Right atrium auricular region (tissue), 2 donors: ENCODE measurements at regions not wholly inside any gene's neighbourhood (a gene's known extent, or its start where the extent isn't known, plus 50 kb on each side); places are given as distances from the start of the nearest gene placed in this dataset.
"Not testable (repeated sequence)": the region's sequence is repeated elsewhere in the genome, so short reads cannot be mapped to it uniquely, and the experiment has no call there.

ENCODE experiments used
- DNase-seq: peaks from one replicate; pipeline ENCODE4 v3.0.0-alpha.2; 2019; ENCODE audit warnings: low spot score
- H3K27ac ChIP-seq, 2 donors: fragments of 200-600 bp; sonication (generic); 1 replicate in 1 of 2; 2 replicates in 1 of 2; pipeline ENCODE4 v1.5.1; 2016 to 2019
- H3K27me3 ChIP-seq, 2 donors: fragments of 200-600 bp; sonication (generic); one replicate each; pipeline versions ENCODE4 v1.5.1 to v1.6.0; 2017 to 2019
- H3K36me3 ChIP-seq: fragments of 200-600 bp; sonication (generic); one replicate; pipeline ENCODE4 v1.5.1; 2016
- H3K4me1 ChIP-seq, 2 donors: fragments of 200-600 bp; sonication (generic); one replicate each; pipeline versions ENCODE4 v1.5.1 to v1.6.0; 2017 to 2019
- H3K4me3 ChIP-seq, 2 donors: fragments of 200-600 bp; sonication (generic); 1 replicate in 1 of 2; 2 replicates in 1 of 2; pipeline ENCODE4 v1.5.1; 2017 to 2019; ENCODE audit warnings: mild to moderate bottlenecking in 1 of 2, moderate library complexity in 1 of 2
- H3K9me3 ChIP-seq, 2 donors: fragments of 200-600 bp; sonication (generic); one replicate each; pipeline ENCODE4 v1.5.1; 2019
- TF ChIP-seq, protein P1 (sequence below), 2 donors: fragments of 200-600 bp; sonication (generic); IDR thresholded peaks; one replicate each; pipeline ENCODE4 v1.5.1; 2019; ENCODE audit warnings: antibody characterized with exemption in 2 of 2

- DNase-seq: no peak
- no peak overlapping the region for H3K4me3 ChIP-seq
- TF ChIP-seq, protein P1, sequence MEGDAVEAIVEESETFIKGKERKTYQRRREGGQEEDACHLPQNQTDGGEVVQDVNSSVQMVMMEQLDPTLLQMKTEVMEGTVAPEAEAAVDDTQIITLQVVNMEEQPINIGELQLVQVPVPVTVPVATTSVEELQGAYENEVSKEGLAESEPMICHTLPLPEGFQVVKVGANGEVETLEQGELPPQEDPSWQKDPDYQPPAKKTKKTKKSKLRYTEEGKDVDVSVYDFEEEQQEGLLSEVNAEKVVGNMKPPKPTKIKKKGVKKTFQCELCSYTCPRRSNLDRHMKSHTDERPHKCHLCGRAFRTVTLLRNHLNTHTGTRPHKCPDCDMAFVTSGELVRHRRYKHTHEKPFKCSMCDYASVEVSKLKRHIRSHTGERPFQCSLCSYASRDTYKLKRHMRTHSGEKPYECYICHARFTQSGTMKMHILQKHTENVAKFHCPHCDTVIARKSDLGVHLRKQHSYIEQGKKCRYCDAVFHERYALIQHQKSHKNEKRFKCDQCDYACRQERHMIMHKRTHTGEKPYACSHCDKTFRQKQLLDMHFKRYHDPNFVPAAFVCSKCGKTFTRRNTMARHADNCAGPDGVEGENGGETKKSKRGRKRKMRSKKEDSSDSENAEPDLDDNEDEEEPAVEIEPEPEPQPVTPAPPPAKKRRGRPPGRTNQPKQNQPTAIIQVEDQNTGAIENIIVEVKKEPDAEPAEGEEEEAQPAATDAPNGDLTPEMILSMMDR (IDR thresholded peaks at IDR 0.05): no peak
- no peak overlapping the region for H3K27ac ChIP-seq
- H3K4me1 ChIP-seq: no peaks in the 10 kb centered on the region
- no peaks in the 10 kb centered on the region for H3K36me3 ChIP-seq
- no peaks in the 10 kb centered on the region for H3K27me3 ChIP-seq
- no peaks in the 10 kb centered on the region for H3K9me3 ChIP-seq
Observed at GRCh38 chr9:27838876-27839275, 265.6 kb upstream of the C9orf72 start.

GRCh38 chr9:27839767-27840166, 266.5 kb upstream of the C9orf72 start:
- not testable (repeated sequence) for H3K9me3 ChIP-seq, H3K27me3 ChIP-seq, DNase-seq, H3K27ac ChIP-seq, H3K36me3 ChIP-seq, H3K4me1 ChIP-seq, H3K4me3 ChIP-seq

DNA sequence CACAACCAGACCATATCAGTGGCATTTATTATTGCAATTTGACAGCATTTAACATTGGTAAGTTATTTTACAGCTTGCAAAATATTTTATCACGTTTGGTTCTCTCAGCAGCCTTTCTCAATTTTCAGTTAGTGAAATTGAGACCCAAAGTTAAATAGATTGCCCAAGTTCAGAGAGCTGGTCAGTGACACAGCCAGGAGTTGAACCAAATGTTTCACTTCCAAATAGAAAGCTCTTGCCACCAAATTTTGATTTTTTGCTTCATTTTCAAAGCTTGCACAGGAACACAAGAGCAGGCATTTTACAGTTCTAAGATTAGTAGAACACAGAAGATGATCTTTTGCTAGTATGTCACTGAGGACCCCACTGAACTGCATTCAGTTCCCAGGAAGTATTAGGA, 271.5 kb upstream of the C9orf72 start:
- Histone ChIP-seq H3K9me3 (no peaks in the 10 kb centered on the region), H3K4me3 (no peak overlapping the region), H3K27me3 (no peaks in the 10 kb centered on the region), H3K4me1 (no peaks in the 10 kb centered on the region), H3K36me3 (no peaks in the 10 kb centered on the region), H3K27ac (no peak overlapping the region)
- DNase-seq: no peak
- TF ChIP-seq, protein P1 (IDR thresholded peaks at IDR 0.05): no peak

GRCh38 chr9:27847380-27847779, 274.1 kb upstream of the C9orf72 start:
- no peaks in the 10 kb centered on the region for H3K27me3 ChIP-seq
- H3K4me3 ChIP-seq: no peak overlapping the region
- no peaks in the 10 kb centered on the region for H3K36me3 ChIP-seq
- no peak overlapping the region for H3K27ac ChIP-seq
- TF ChIP-seq, protein P1 (IDR thresholded peaks at IDR 0.05): no peak
- DNase-seq: no peak
- no peaks in the 10 kb centered on the region for H3K9me3 ChIP-seq
- H3K4me1 ChIP-seq: no peaks in the 10 kb centered on the region

DNA sequence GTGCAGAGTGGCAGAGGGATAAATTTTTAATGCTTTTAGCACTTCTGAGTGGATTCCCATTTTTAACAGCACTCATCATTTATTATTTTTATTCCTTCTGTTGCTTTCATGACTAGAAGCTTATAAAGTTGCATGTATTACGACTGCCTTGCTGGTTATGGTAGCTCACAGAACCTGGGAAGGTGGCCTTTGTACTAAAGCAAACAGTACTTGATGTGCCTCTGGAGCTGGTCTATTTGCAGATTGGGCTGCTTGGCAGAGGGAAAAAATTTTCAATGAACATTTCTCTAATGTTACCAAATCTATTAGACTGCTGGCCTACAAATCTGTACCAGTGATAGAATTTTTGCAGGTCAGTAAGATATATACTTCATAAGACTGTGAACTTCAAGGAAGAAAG, 274.5 kb upstream of the C9orf72 start:
- H3K36me3 ChIP-seq: no peaks in the 10 kb centered on the region
- TF ChIP-seq, protein P1 (IDR thresholded peaks at IDR 0.05): no peak

GRCh38 chr9:27848315-27848714, 275.0 kb upstream of the C9orf72 start:
- DNase-seq: no peak
- H3K4me1 ChIP-seq: no peaks in the 10 kb centered on the region
- H3K27me3 ChIP-seq: no peaks in the 10 kb centered on the region
- TF ChIP-seq, protein P1 (IDR thresholded peaks at IDR 0.05): no peak
- no peaks in the 10 kb centered on the region for H3K36me3 ChIP-seq
- H3K4me3 ChIP-seq: no peak overlapping the region
- H3K27ac ChIP-seq: no peak overlapping the region
- H3K9me3 ChIP-seq: no peaks in the 10 kb centered on the region

More for the DNA sequence above, 274.5 kb upstream of the C9orf72 start:
- no peaks in the 10 kb centered on the region for H3K4me1 ChIP-seq
- no peaks in the 10 kb centered on the region for H3K9me3 ChIP-seq
- H3K27ac ChIP-seq: no peak overlapping the region
- no peaks in the 10 kb centered on the region for H3K27me3 ChIP-seq
- H3K4me3 ChIP-seq: no peak overlapping the region
- no peak for DNase-seq
